HG03175 (cell line): ENCODE measurements at regions not wholly inside any gene's neighbourhood (a gene's known extent, or its start where the extent isn't known, plus 50 kb on each side); places are given as distances from the start of the nearest gene placed in this dataset.

Source experiments
- ATAC-seq: cut with Tn5 transposase; IDR thresholded peaks from one replicate; pipeline ENCODE4 v1.9.1; 2021; ENCODE audit warnings: mild to moderate bottlenecking, moderate library complexity; ENCODE audit not compliant: unreplicated experiment

DNA sequence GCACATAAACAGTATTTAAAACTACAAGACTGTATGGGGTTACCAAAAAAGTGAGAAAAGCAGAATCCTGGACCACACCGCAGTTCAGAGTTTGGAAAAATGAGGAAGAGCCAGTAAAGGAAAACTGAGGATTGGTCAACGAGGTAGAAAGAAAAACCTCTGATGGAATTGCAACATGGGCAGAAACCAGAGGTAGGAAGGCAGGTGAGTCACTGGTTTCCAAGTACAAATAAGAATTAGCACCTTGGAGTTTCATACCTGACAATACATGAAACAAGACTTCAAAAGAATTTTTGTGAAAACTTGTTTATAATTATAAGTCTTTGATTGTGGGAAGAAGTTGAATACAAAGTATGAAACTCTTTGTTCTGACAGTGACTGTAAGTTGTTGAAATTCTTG lies 533.7 kb upstream of the DAB1 start:
- no peak for ATAC-seq

DNA sequence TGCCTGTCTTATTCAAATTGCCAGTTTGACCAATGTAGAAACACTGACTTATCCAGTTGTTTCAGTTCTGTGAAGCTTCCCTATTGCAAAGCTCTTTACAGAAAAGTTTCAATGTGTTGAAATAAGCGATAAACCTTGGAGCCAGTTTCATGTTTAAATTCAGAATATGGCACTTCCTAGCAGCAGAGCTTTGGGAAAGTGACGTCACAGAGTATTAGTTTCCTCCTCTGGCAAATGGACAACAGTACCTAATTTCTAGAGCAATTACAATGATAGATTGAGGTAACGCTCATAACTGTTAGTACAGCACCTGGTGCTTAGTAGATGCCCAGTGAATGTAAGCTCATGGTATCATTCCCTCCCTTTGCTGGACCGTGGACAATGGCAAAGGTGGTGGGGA lies 527.5 kb upstream of the DAB1 start:
- ATAC-seq = no peak

GRCh38 chr1:57949168-57949567 lies 525.3 kb upstream of the DAB1 start:
- ATAC-seq = no peak

DNA sequence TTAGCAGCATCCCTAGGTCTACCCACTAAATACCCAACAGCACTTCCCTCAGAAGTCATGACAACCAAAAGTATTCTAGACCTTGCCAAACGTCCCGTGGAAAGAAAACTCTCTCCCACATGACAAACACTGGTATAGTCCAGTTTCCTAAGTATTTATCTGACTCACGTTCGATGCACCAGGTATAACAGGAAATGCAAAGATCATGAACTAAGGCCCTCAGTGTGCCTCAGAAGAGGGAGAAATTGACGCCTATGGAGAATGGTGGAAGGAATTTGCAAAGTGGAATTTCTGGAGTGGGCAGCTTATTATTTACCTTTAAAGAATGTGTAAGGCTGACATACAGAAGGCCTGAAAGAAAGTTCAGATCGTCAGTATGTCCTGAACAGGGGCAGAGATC lies 523.6 kb upstream of the DAB1 start:
- no peak for ATAC-seq

- no peak for ATAC-seq
Observed at GRCh38 chr1:57945045-57945444, 521.2 kb upstream of the DAB1 start.

DNA sequence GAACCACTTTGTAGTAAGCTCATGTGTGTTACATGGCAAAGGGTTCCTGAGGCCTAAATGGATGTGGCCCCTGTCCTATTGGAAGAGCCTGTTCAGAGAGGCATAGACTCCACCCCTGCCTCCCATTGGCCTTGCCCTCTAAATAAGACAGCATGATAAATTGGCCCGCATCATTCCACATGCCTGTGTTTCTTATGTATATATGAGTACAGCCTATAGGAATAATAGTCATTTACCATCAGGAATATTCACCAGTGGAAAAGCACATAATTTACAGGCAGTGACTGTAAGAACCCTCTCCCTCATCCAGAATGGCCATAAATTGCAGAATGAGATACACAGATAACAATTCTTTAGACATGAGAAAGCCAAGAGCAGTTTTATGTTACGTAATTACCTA lies 519.5 kb upstream of the DAB1 start:
- no peak for ATAC-seq

GRCh38 chr1:57934745-57935144 lies 510.9 kb upstream of the DAB1 start:
- no peak for ATAC-seq

- no peak for ATAC-seq
Observed at GRCh38 chr1:57927003-57927402, 503.1 kb upstream of the DAB1 start.

- no peak for ATAC-seq
Observed at GRCh38 chr1:57926025-57926552, 502.2 kb upstream of the DAB1 start.

DNA sequence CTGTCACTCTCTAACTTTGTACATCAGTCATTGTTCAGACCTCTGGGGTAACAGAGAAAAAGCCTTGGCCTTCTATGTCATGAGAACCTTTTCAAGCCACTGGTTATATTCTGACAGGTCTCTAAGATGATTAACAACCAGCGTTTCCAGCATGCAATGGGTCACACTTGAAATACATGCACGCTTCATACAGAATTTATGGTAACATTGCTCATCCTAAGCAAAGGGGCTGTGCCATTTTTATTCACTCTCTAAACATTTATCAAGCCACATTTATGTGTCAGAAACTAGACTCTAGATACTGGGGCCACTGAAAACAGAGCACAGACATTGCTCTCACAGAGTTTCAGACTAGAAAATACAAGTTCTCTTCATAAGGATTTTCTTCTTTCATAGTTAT lies 501.4 kb upstream of the DAB1 start:
- no peak for ATAC-seq

DNA sequence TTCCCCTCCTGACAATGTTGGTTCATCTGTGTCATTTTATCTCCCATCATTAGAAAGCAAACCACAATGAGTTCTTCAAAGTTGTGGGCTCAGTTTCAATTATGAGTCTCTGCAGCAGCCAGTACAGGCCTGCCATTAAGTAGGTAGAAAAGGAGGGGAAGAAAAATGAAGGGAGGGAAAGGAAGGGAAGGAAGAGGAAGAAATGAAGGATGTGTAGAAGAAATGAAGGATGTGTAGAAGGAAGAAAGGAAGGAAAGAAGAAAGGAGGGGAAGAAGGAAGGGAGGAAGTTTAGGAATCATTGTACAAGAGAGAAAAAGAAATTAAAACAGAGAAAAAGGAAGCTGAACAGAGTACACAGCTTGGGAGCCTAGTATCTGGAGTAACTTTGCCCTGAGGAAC lies 498.3 kb upstream of the DAB1 start:
- ATAC-seq = no peak

DNA sequence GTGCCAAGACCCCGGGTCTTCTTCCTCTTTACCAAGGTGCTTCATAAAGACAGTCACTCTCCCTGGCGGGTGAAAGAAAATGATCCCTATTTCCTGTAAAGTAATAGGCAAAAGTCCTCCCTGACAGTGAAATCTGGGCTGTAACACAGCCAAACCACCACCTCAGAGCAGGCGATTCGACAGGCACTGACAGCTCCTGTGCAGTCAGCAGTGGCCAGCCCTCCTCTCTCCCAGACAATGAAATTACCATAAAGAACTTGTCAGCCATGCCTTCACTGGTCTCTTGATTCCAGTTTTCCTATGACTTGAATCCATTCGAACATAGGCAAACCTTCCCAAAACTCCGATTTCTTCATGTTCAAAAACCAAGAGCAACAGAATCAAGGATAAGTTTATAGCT lies 492.2 kb upstream of the DAB1 start:
- ATAC-seq = no peak

DNA sequence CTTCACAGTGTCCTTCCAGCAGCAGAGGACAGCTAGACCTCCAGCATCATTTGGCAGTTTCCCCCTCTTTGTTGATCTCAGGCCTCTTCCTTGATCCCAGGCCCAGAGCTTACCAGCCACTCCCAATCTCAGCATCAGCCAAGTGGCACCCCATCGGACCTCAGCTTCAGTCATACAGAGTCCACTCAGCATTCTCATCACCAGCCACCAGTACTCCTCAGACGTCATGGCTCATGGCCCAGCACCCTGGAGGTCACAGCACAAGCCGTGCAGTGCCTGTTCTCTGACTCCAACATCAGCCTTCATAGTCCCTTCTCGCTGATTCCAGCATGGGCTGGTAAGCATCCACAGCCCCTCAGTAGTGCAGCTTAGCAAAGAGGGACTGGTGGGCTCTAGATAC lies 487.6 kb upstream of the DAB1 start:
- ATAC-seq = no peak

GRCh38 chr1:57910782-57911181 lies 486.9 kb upstream of the DAB1 start:
- no peak for ATAC-seq

DNA sequence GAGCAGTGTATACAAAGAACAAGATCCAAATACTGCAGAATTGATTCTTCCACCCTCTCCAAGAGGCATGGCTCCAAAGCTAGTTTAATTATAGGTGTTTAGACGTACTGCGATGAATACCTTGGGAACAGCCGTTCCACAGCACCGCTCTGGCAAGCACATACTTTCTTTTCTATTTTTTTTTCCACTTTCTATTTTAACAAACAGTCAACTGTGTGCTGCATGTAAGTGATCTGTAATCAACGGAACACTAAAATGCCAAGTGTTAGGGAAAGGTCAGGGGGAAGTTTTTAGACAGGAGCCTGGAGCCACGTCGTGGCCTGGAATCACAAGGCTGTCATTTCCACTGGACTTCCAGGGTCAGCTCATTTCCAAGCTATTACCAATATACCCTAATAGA lies 486.4 kb upstream of the DAB1 start:
- ATAC-seq = no peak

GRCh38 chr1:57908147-57908890 lies 484.5 kb upstream of the DAB1 start:
- no peak for ATAC-seq

GRCh38 chr1:57901208-57901919 lies 477.5 kb upstream of the DAB1 start:
- ATAC-seq = no peak

DNA sequence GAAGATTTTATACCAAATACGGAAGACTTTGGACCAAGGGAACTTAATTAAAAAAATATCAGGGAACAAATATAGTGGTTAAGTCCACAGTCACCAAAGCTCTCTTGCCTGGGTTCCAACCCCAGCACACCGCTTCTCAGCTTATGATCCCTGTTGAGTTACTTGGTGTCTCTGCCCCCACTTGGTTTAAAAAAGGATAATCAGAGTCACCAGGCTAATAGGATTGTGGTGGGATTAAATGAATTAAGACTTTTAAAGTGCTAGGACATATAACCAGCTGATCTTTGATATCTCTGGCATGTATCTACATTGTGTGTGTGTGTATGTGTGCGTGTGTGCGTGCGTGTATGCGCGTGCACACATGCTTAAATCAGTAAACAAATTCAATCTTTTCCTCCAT lies 474.7 kb upstream of the DAB1 start:
- no peak for ATAC-seq

- ATAC-seq = no peak
Observed at GRCh38 chr1:57897581-57897980, 473.7 kb upstream of the DAB1 start.

DNA sequence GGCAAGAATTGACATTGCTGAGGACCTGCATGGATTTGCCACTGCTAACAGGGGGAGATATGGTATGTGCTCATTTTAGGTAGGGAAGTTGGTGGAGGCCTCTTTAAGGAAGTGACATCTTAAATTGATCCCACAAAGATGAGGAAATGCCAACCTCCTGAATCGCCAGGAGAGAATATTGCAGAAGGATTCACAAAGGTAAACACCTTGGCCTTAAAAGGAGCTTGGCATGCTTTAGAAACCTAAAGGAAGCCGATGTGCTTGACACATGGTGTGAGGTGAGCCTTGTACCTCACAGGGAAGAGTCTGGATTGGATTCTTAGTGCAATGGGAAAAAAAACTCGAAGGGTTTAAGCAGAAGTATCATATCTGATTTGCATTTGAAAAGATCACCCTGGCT lies 470.5 kb upstream of the DAB1 start:
- no peak for ATAC-seq

GRCh38 chr1:57889676-57890320 lies 465.9 kb upstream of the DAB1 start:
- no peak for ATAC-seq

DNA sequence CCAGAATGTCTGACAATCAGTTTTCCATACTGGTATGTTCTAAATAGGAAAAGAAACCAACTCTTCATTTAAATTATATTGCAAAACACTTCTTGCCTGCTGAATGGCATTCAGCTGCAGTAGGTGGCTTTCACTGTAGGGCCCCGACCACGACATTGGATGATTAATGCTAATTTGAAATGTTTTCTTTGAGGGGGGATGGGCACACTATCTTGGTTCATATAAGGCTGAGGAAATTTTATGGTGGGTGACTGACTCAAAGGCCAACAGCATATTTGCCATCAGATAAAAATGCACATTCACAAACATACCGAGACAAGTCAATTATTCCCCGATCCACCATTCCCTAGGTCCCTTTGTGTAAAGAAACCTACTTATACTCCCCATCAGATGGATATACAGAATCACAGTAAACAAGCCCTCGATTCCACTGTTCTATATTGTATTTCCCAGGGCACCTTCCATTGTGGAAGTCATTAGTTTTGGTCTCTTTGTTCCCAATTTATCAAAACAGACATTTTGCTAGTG lies 464.2 kb upstream of the DAB1 start:
- ATAC-seq = no peak
